HL-60/S4 treated with phorbol 12-myristate 13-acetate at 8.2 ng/mL for 4 days and 3 days (cell line): ENCODE measurements at regions not wholly inside any gene's neighbourhood (a gene's known extent, or its start where the extent isn't known, plus 50 kb on each side); places are given as distances from the start of the nearest gene placed in this dataset.
"Not testable (repeated sequence)": the region's sequence is repeated elsewhere in the genome, so short reads cannot be mapped to it uniquely, and the experiment has no call there.

Source experiments
- in situ Hi-C: fragments of 300-500 bp; cut with MboI; formaldehyde crosslinking; loops from 2 replicates; pipeline ENCODE4 v1.15.0; 2022; ENCODE audit warnings: low sequenced_read_pairs

GRCh38 chr3:73177827-73178226, 116.4 kb downstream of the EBLN2 start:
- in situ Hi-C loops = no loop called here

GRCh38 chr3:73179601-73180000, 118.1 kb downstream of the EBLN2 start:
- in situ Hi-C loops = no loop called here

- in situ Hi-C loops = no loop called here
Observed at GRCh38 chr3:73186741-73187140, 125.3 kb downstream of the EBLN2 start.

GRCh38 chr3:73187328-73187727, 125.9 kb downstream of the EBLN2 start:
- in situ Hi-C loops = no loop called here

DNA sequence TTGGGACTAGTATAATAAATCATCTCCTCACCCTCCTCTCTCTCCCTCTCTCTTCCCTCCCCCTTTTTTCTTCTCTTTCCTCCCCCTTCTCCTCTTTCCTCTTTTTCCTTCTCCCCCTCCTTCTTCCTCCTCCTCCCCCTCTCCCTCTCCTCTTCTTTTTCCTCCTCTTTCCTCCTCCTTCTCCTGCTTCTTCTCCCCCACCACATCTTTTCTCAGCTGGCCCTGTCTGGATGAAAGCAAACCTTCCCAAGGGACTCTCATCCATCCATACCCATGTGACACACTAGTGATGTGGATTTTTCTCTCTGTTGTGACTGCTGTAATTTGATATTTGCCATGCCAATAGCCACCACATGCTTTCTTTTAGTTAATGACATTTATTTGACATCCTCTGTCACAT, 127.2 kb downstream of the EBLN2 start:
- in situ Hi-C loops = no loop called here

DNA sequence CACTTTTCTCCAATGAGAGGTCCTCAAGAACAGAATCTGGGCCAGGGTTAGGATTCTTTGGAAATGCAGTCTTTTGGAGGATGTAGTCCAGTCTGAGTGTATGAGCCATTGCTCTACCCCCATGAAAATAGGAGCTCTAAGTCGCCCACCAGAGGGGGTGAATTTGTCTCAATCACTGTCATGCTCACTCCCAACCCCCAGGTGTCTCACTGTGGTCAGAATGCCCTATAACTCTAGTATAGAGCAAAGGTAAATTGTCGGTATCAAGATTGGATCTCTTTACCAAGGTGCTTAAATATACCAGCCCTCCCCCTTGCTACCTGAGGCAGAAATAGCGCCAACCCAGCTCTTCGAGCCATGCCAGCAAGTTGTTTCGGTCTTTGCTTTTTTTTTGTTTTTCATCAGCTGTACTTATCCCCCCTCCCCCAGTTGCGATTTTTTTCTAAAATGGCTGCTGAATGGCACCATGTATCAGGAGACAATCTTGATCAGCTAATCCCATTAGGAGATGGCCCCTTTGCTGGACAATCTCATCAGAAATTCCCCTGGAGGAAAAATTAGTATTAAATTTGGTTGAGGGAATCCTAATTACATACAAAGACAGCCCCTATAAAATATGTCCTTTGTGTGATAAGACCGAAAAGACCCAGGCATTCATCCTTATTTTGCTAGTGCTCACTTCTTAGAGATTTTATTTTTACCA, 130.7 kb downstream of the EBLN2 start:
- in situ Hi-C loops = no loop called here

- in situ Hi-C loops = not testable (repeated sequence)
Observed at GRCh38 chr3:73193943-73194342, 132.5 kb downstream of the EBLN2 start.

DNA sequence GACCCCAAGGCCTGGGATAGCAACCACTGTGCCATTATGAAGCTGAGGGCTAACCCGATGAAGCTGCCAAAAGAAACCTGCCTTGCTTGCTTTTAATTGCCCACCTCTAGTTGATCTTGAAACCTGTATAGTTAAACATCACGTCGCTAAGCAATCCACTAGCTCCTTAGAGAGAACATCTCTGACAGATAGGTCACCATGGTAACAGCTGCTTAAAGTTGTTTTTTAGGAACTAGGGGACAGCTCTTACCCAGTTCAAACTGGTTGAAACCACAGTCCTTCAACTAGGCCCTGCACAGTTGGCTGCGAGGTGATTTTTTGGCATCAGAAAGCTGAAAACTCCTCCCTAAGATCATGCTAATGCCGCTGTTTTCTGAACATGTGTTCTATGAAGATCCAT, 135.7 kb downstream of the EBLN2 start:
- in situ Hi-C loops = no loop called here

- in situ Hi-C loops = no loop called here
Observed at GRCh38 chr3:73203101-73203500, 141.6 kb downstream of the EBLN2 start.

DNA sequence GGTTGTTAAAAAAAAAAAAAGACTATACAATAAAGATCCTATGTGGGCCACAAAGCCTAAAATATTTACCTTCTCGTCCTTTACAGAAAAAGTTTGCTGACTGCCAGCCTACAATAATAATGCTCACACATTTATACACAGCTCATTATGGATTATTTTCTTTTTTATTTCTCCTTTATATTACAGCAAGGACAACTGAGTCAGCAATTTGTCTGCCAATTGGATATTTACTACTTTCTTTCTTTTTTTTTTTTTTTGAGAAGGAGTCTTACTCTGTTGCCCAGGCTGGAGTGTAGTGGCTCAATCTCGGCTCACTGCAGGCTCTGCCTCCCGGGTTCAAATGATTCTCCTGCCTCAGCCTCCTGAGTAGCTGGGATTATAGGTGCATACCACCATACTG, 142.2 kb downstream of the EBLN2 start:
- in situ Hi-C loops = no loop called here

DNA sequence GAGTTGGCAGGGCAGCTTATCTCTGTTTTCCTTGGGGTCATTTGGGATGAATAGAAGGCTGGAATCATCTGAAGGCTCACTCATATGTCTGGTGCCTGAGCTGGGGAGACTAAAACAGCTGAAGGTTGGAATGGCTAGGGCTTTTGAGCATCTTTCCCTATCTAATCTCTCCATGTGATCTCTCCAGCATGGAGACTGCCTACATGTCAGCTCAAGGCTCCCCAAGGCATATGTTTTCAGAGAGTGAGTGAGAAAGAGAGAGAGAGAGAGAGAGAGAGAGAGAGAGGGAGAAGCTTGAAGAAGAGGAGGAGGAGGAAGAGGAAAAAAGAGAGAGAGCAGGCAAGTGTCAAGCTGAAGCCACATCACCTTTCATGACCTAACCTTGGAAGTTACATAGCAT, 143.4 kb downstream of the EBLN2 start:
- in situ Hi-C loops = no loop called here

GRCh38 chr3:73206030-73206429, 144.6 kb downstream of the EBLN2 start:
- in situ Hi-C loops = no loop called here

DNA sequence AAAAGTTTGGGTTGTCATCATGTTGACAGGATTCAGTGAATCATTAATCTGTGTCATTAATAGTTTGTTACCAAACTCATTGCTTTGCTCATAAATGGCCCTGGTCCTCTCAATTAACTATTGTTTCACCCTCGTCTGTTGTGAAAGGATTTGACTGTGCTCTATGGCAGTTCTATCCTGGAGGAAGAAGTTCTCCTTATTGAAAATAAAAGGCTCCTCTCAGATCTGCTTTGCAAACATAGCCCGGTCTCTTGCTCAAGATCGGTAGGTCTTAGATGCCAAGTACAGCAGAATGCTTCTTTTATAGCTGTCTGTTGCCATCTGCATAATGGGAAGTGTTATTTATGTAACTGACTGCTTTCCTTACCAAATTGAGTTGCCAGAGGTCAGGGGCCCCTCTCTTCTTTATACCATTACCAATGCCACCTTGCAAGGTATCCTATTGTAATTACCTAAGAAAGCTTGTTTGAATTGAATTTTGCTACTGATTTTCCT, 146.5 kb downstream of the EBLN2 start:
- in situ Hi-C loops = no loop called here

DNA sequence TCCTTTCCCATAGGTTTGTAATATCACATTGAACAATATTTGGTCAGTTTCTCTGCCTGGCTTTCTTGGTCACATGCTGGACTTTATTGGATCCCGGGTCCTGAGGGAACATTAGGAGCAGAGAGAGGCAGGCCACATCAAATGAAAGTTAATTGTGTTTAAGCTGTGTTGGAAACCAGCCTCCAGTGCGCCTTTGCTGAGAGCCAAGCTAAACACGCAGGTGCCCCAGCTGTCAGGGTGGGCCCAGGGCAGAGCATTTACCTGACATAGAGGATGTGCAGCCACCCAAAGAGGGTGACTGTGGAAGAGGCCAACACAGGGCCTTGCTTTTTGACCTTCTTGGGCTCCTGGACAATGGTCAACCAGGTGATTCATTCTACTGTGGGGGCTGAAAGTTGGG, 149.3 kb downstream of the EBLN2 start:
- in situ Hi-C loops = no loop called here

GRCh38 chr3:73212683-73213082, 151.2 kb downstream of the EBLN2 start:
- in situ Hi-C loops = no loop called here

- in situ Hi-C loops = no loop called here
Observed at GRCh38 chr3:73213896-73214295, 152.4 kb downstream of the EBLN2 start.

GRCh38 chr3:73214846-73215245, 153.4 kb downstream of the EBLN2 start:
- in situ Hi-C loops = no loop called here

DNA sequence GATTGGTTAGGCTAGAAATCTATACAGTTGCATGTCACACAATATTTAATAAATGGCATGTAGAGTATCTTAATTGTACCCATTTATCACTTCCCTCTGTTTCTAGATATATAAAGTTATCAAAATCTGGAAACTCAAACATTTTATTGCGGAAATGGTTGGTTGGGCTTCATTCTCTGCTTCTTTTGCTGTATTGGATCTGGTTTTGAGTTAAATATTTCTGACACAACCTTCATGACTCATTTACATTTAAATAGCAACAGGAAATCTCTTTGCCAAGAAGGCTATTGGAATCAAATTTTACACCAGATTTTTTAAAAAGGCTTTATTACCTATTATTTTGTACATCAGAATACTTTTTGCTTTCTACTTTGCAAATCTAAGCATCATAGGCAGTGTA, 153.8 kb downstream of the EBLN2 start:
- in situ Hi-C loops = no loop called here

DNA sequence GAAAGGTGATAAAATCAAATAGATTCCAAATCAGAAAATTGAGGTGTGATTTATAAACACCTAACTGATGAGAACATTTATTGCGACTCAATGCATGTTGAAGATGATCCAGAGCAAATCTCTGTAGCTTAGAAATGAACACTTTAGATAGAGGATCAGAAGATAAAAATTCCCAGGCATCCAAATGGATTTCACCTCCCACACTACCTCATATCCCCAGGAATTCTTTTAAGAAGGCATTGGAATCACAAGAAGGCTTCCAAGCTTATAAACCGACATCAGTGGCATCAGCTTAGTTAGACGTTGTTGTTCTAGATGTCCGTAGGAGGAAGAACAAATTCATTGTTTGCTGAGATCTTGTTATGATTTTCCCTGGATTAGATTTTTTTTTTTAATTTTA, 154.4 kb downstream of the EBLN2 start:
- in situ Hi-C loops = no loop called here

- in situ Hi-C loops = no loop called here
Observed at GRCh38 chr3:73216310-73216709, 154.9 kb downstream of the EBLN2 start.

DNA sequence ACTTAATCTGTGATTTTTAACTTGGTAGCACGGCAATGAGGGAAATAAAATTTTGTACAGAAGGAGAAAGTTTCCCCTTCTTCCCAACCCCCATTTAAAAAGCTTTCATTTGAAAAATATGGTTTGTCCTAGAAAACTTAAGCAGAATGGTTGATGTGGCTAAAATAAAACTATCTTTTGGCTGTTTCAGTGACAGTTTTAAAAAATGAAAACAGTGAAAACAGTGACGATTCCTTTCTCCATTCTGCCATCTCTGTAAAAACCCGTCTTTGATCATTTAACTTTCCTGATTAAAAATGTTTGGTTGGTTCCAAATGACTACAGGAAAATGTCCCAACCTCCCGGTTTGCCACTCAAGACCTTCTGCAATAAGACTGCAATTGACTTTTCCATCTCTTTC, 160.7 kb downstream of the EBLN2 start:
- in situ Hi-C loops = no loop called here

DNA sequence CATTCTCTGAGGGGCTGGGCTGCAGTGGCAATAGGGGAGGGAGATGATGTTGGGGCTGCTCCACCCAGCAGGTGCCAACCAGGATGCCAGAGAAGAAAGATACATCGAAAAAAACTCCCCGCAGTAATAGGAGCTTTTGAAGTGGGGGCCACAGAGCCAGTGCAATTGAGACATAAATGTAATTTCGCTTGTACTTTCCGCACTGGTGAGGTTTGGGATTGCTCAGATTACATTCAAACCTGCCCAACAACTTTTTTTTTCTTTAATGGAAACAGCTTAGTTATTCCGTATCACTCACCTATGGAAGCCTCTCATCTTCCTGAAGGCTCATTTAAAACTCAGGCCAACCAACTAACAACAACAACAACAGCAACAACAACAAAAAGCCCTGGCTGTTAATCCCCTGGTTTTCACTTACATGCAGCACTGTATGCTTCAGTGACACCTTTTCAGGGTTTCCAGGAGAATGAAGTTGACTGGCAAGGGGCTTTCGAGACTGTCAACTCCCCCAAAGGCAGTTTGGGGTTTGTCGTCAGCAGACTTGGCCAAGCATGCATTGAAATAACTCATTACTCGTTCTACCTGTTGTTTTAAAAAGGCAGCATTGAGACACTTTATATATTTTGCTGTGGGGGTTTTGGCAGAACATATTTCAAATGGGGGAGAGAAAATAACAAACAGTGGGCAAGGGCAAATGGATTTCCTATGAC, 163.8 kb downstream of the EBLN2 start:
- in situ Hi-C loops = no loop called here

- in situ Hi-C loops = no loop called here
Observed at GRCh38 chr3:73225991-73226390, 164.5 kb downstream of the EBLN2 start.
